HepG2 (cell line): ENCODE measurements at regions not wholly inside any gene's neighbourhood (a gene's known extent, or its start where the extent isn't known, plus 50 kb on each side); places are given as distances from the start of the nearest gene placed in this dataset.

Experiments
- ATAC-seq: fragments of 200-7000 bp; cut with Tn5 transposase; 3 replicates; pipeline ENCODE4 v1.9.1; 2020; ENCODE audit warnings: mild to moderate bottlenecking, moderate library complexity
- BruUV-seq: library from RNA; stranded (reverse); fragments of 400-500 nt; replicated peaks from 2 replicates; lab custom pipeline; 2021; lab: Mats Ljungman, UMichigan
- CTCF ChIA-PET: fragments of 300-600 bp; formaldehyde crosslinking; extraction: SDS; loops from one replicate; lab custom pipeline; 2021; ENCODE audit warnings: low total read pairs, inconsistent platforms, low intra/inter-chr PET ratio; lab: Yijun Ruan, JAX
- POLR2A ChIA-PET: fragments of 350-600 bp; sonication (Branson Sonifier 250); formaldehyde crosslinking; loops from one replicate; lab custom pipeline; 2020; ENCODE audit warnings: antibody characterized with exemption, inconsistent platforms; lab: Yijun Ruan, JAX
- DNase-seq: peaks from one replicate; pipeline ENCODE4 v3.0.0-alpha.2; 2015; ENCODE audit warnings: low spot score
- FAIRE-seq: peaks from 3 replicates; lab custom pipeline; 2011; peaks lifted over from hg19 to GRCh38; lab: Jason Lieb, UNC
- H2AFZ ChIP-seq: one replicate; pipeline ENCODE4 v1.6.1; 2011; ENCODE audit warnings: low read length, inconsistent platforms
- H3K27ac ChIP-seq: fragments of 300-600 bp; 3 replicates; pipeline ENCODE4 v1.8.0; 2011; ENCODE audit warnings: mixed run types, mild to moderate bottlenecking, mixed read lengths, low read length, inconsistent platforms; ENCODE audit not compliant: insufficient read depth; ENCODE audit errors: extremely low read length
- H3K27me3 ChIP-seq, 2 experiments: fragments of 200-600 bp in 1 of 2; 2 replicates in 1 of 2; 3 replicates in 1 of 2; pipeline versions ENCODE4 v1.6.0 to v1.8.0; 2011; ENCODE audit warnings: low read length in 2 of 2, mild to moderate bottlenecking in 2 of 2, moderate library complexity in 2 of 2, inconsistent platforms in 1 of 2; ENCODE audit not compliant: insufficient read depth in 2 of 2, control insufficient read depth in 1 of 2
- H3K36me3 ChIP-seq, 2 experiments: fragments of 200-600 bp in 1 of 2; replicated peaks in 1 of 2; 2 replicates in 1 of 2; 3 replicates in 1 of 2; pipeline versions ENCODE4 v1.5.1 to v1.8.0; 2011; ENCODE audit warnings: low read length in 2 of 2, inconsistent platforms in 1 of 2; ENCODE audit not compliant: insufficient read depth in 2 of 2, control insufficient read depth in 1 of 2
- H3K4me1 ChIP-seq: 2 replicates; pipeline ENCODE4 v1.5.1; 2012; ENCODE audit warnings: low read length, inconsistent platforms; ENCODE audit not compliant: insufficient read depth
- H3K4me2 ChIP-seq: 2 replicates; pipeline ENCODE4 v1.6.0; 2011; ENCODE audit warnings: low read depth, low read length, inconsistent platforms
- H3K4me3 ChIP-seq, 3 experiments: fragments of 200-600 bp in 1 of 3; sonication (generic), shearing (Covaris generic) in 1 of 3; replicated peaks in 1 of 3; 2 replicates each; pipeline ENCODE4 v1.5.1; 2011 to 2016; ENCODE audit warnings: low read length in 3 of 3, inconsistent platforms in 2 of 3, low read depth in 2 of 3, mild to moderate bottlenecking in 2 of 3, control low read depth in 1 of 3, mixed read lengths in 1 of 3; ENCODE audit not compliant: insufficient read depth in 1 of 3
- H3K79me2 ChIP-seq: one replicate; pipeline ENCODE4 v1.6.1; 2011; ENCODE audit warnings: low read length, inconsistent platforms; ENCODE audit not compliant: insufficient read depth
- H3K9ac ChIP-seq: 2 replicates; pipeline ENCODE4 v1.6.0; 2011; ENCODE audit warnings: mild to moderate bottlenecking, low read depth, low read length, inconsistent platforms; ENCODE audit not compliant: insufficient read depth
- H3K9me3 ChIP-seq: 2 replicates; pipeline ENCODE4 v1.5.1; 2012; ENCODE audit warnings: mild to moderate bottlenecking, low read length
- H4K20me1 ChIP-seq: 2 replicates; pipeline ENCODE4 v1.6.0; 2011; ENCODE audit warnings: inconsistent platforms, mild to moderate bottlenecking, low read length, moderate library complexity; ENCODE audit not compliant: insufficient read depth
- ESRRA ChIP-seq: sonication (generic); formaldehyde crosslinking; IDR thresholded peaks from 2 replicates; pipeline ENCODE4 v1.5.1; 2020; ENCODE audit warnings: mild to moderate bottlenecking, low read depth, missing genetic modification reagents
- LRRFIP1 ChIP-seq: sonication (generic); formaldehyde crosslinking; conservative IDR thresholded peaks from 2 replicates; pipeline ENCODE4 v1.4.0; 2020; ENCODE audit warnings: missing genetic modification reagents
- MAZ ChIP-seq, 2 experiments: sonication (generic) in 1 of 2; formaldehyde crosslinking in 1 of 2; IDR thresholded peaks; 2 replicates each; pipeline versions ENCODE4 v1.5.0 to v1.6.1; 2012 to 2020; ENCODE audit warnings: low read depth in 2 of 2, mild to moderate bottlenecking in 2 of 2, borderline replicate concordance in 1 of 2, improper control_type of control experiment in 1 of 2, low read length in 1 of 2, missing genetic modification reagents in 1 of 2, moderate library complexity in 1 of 2
- MED8 ChIP-seq: sonication (generic); formaldehyde crosslinking; IDR thresholded peaks from 2 replicates; pipeline ENCODE4 v1.8.1; 2023; ENCODE audit warnings: mild to moderate bottlenecking, missing genetic modification reagents; ENCODE audit not compliant: insufficient replicate concordance
- MTF2 ChIP-seq: sonication (generic); formaldehyde crosslinking; IDR thresholded peaks from 2 replicates; pipeline ENCODE4 v1.5.0; 2020; ENCODE audit warnings: missing genetic modification reagents, borderline replicate concordance
- NFRKB ChIP-seq: fragments of 450-650 bp; IDR thresholded peaks from 2 replicates; pipeline ENCODE4 v1.6.1; 2017
- WGBS: methylation state at CpG from one replicate; pipeline ENCODE4 v1.1.6; 2017; ENCODE audit warnings: low lambda C conversion rate; 5-methylcytosine and 5-hydroxymethylcytosine counted together
- in situ Hi-C: cut with HindIII; loops from 2 replicates; pipeline ENCODE4 v1.10.0; 2017; ENCODE audit warnings: low pct_unique_long_range_greater_than_20kb; ENCODE audit not compliant: extremely low pct_ligation_motif_present
- intact Hi-C: fragments of 100-400 bp; cut with micrococcal nuclease; formaldehyde crosslinking; loops from one replicate; pipeline ENCODE4 v1.10.0; 2022; ENCODE audit not compliant: unreplicated experiment
- TF ChIP-seq, protein P1 (sequence below): sonication (generic); formaldehyde crosslinking; IDR thresholded peaks from 2 replicates; pipeline ENCODE4 v1.8.0; 2022; ENCODE audit warnings: mild to moderate bottlenecking, missing genetic modification reagents, moderate library complexity
- TF ChIP-seq, protein P2 (sequence below): sonication (generic); formaldehyde crosslinking; IDR thresholded peaks from 2 replicates; pipeline ENCODE4 v1.4.0; 2020; ENCODE audit warnings: missing genetic modification reagents, mild to moderate bottlenecking, borderline replicate concordance

DNA sequence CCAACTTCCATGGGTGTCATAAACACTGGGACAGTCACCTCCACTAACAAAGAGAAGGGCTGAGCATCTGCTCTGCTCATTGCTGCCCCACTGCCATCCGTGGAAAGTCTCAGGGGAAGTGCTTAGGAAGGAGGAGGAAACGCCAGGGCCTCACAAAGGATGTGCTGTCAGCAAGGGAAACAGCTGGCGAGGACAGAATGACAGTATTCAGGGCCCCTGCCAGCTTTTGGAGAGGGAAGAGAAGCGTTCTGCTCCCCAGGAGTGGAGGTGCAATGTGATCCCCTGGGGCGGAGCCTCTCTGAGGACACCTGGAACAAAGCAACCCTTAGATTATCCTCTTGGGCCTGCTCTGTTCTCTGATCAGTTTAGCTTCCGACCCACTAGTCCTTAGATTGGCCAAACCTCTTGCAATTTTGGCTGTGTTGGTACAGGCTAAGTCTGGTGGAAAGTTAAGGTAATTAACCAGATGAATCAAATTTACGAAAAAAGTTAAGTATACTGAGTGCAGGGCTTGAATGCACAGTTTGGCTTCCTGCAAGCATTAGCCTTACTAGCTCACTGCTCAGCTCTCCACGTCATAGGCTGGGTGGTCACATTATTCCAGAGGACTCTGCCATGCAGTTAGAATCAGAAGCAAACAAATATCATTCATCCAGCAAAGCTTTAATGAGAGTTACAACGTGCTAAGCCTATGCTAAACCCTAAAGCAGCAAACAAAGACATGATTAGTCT, 170.2 kb upstream of the NFIA start:
- ChIA-PET CTCF (no interaction called here), POLR2A (no interaction called here)
- no peak for DNase-seq
- TF ChIP-seq, protein P1, sequence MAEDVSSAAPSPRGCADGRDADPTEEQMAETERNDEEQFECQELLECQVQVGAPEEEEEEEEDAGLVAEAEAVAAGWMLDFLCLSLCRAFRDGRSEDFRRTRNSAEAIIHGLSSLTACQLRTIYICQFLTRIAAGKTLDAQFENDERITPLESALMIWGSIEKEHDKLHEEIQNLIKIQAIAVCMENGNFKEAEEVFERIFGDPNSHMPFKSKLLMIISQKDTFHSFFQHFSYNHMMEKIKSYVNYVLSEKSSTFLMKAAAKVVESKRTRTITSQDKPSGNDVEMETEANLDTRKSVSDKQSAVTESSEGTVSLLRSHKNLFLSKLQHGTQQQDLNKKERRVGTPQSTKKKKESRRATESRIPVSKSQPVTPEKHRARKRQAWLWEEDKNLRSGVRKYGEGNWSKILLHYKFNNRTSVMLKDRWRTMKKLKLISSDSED (CRISPR knock-in tag) = no peak
- TF ChIP-seq LRRFIP1 (CRISPR knock-in tag) = no peak
- TF ChIP-seq, protein P2, sequence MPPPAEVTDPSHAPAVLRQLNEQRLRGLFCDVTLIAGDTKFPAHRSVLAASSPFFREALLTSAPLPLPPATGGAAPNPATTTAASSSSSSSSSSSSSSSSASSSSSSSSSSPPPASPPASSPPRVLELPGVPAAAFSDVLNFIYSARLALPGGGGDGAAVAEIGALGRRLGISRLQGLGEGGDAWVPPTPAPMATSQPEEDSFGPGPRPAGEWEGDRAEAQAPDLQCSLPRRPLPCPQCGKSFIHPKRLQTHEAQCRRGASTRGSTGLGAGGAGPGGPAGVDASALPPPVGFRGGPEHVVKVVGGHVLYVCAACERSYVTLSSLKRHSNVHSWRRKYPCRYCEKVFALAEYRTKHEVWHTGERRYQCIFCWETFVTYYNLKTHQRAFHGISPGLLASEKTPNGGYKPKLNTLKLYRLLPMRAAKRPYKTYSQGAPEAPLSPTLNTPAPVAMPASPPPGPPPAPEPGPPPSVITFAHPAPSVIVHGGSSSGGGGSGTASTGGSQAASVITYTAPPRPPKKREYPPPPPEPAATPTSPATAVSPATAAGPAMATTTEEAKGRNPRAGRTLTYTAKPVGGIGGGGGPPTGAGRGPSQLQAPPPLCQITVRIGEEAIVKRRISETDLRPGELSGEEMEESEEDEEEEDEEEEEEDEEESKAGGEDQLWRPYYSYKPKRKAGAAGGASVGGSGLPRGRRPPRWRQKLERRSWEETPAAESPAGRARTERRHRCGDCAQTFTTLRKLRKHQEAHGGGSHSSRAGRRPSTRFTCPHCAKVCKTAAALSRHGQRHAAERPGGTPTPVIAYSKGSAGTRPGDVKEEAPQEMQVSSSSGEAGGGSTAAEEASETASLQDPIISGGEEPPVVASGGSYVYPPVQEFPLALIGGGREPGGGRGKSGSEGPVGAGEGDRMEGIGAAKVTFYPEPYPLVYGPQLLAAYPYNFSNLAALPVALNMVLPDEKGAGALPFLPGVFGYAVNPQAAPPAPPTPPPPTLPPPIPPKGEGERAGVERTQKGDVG (CRISPR knock-in tag) = no peak
- no peak for TF ChIP-seq ESRRA (CRISPR knock-in tag)
- no peak for TF ChIP-seq MTF2 (CRISPR knock-in tag)
- TF ChIP-seq MAZ (IDR thresholded peaks at IDR 0.05; ENCODE audit: borderline replicate concordance, low read depth, low read length) = no peak
- no peak for TF ChIP-seq MAZ (CRISPR knock-in tag; IDR thresholded peaks at IDR 0.05; ENCODE audit: low read depth)
- TF ChIP-seq MED8 (CRISPR knock-in tag) = no peak
- no peak for TF ChIP-seq NFRKB
- Histone ChIP-seq H3K4me3 (no peak overlapping the region), H3K36me3 (no peaks in the 10 kb centered on the region), H3K27me3 (0 out of 5 replicates have a peak, but pooled peaks cover 0 to 3% of the 10 kb centered on the region in 2 experiments), H3K9ac (no peak overlapping the region), H4K20me1 (no peaks in the 10 kb centered on the region), H3K9me3 (no peaks in the 10 kb centered on the region), H3K4me1 (no peaks in the 10 kb centered on the region), H2AFZ (no peak overlapping the region), H3K27ac (no peak overlapping the region), H3K79me2 (no peaks in the 10 kb centered on the region), H3K4me2 (no peak overlapping the region)
- no TSS peak for BruUV-seq
- WGBS = 5% methylated on average over 8 of the region's 9 CpGs
- in situ Hi-C loops = no loop called here
- ATAC-seq = no peak
- intact Hi-C loops = no loop called here
- FAIRE-seq = no peak
